ACC112 (cell line): ENCODE measurements at regions not wholly inside any gene's neighbourhood (a gene's known extent, or its start where the extent isn't known, plus 50 kb on each side); places are given as distances from the start of the nearest gene placed in this dataset.

Experiments
- H2AFZ ChIP-seq: fragments of 200-600 bp; sonication (generic); one replicate; pipeline ENCODE4 v1.6.0; 2017; ENCODE audit warnings: antibody characterized with exemption, low read length; ENCODE audit not compliant: unreplicated experiment
- H3K27ac ChIP-seq: fragments of 200-600 bp; sonication (generic); 2 replicates; pipeline ENCODE4 v1.5.1; 2014; ENCODE audit warnings: low read depth, mild to moderate bottlenecking, antibody characterized with exemption, low read length, moderate library complexity
- H3K27me3 ChIP-seq: fragments of 200-600 bp; sonication (generic); 2 replicates; pipeline ENCODE4 v1.6.1; 2014; ENCODE audit warnings: mild to moderate bottlenecking, antibody characterized with exemption, low read length, moderate library complexity, mixed read lengths; ENCODE audit not compliant: insufficient read depth
- H3K36me3 ChIP-seq: fragments of 200-600 bp; sonication (generic); 2 replicates; pipeline ENCODE4 v1.6.1; 2016; ENCODE audit warnings: mild to moderate bottlenecking, antibody characterized with exemption, low read length, moderate library complexity, mixed read lengths; ENCODE audit not compliant: insufficient read depth
- H3K4me1 ChIP-seq: fragments of 200-600 bp; sonication (generic); one replicate; pipeline ENCODE4 v1.6.1; 2016; ENCODE audit warnings: low read length, mixed read lengths; ENCODE audit not compliant: insufficient read depth, unreplicated experiment, control insufficient read depth
- H3K4me3 ChIP-seq: fragments of 200-600 bp; sonication (generic); 2 replicates; pipeline ENCODE4 v1.5.1; 2014; ENCODE audit warnings: mild to moderate bottlenecking, low read depth, low read length
- H3K79me2 ChIP-seq: fragments of 200-600 bp; sonication (generic); one replicate; pipeline ENCODE4 v1.6.0; 2016; ENCODE audit warnings: low read length; ENCODE audit not compliant: control insufficient read depth, unreplicated experiment, insufficient read depth

- no peaks in the 10 kb centered on the region for H3K36me3 ChIP-seq
- no peak overlapping the region for H2AFZ ChIP-seq
- no peaks in the 10 kb centered on the region for H3K27me3 ChIP-seq
Measured at GRCh38 chr4:13316354-13316753, 167.8 kb downstream of the RAB28 start.

GRCh38 chr4:13313856-13314255 is 170.3 kb downstream of the RAB28 start:
- Histone ChIP-seq H3K27ac (no peak overlapping the region), H3K27me3 (no peaks in the 10 kb centered on the region), H3K4me3 (no peak overlapping the region), H3K36me3 (no peaks in the 10 kb centered on the region), H3K4me1 (no peaks in the 10 kb centered on the region), H2AFZ (no peak overlapping the region), H3K79me2 (no peaks in the 10 kb centered on the region)

More at GRCh38 chr4:13316354-13316753, 167.8 kb downstream of the RAB28 start:
- H3K79me2 ChIP-seq: no peaks in the 10 kb centered on the region
- no peaks in the 10 kb centered on the region for H3K4me1 ChIP-seq
- no peak overlapping the region for H3K4me3 ChIP-seq
- no peak overlapping the region for H3K27ac ChIP-seq

- Histone ChIP-seq H3K27me3 (no peaks in the 10 kb centered on the region), H3K4me3 (no peak overlapping the region), H3K36me3 (no peaks in the 10 kb centered on the region), H2AFZ (no peak overlapping the region), H3K27ac (no peak overlapping the region), H3K4me1 (no peaks in the 10 kb centered on the region), H3K79me2 (no peaks in the 10 kb centered on the region)
Measured at GRCh38 chr4:13312264-13312663, 171.9 kb downstream of the RAB28 start.

- Histone ChIP-seq H3K36me3 (no peaks in the 10 kb centered on the region), H2AFZ (no peak overlapping the region), H3K4me3 (no peak overlapping the region), H3K79me2 (no peaks in the 10 kb centered on the region), H3K27ac (no peak overlapping the region), H3K27me3 (no peaks in the 10 kb centered on the region), H3K4me1 (no peaks in the 10 kb centered on the region)
Measured at GRCh38 chr4:13309751-13310150, 174.4 kb downstream of the RAB28 start.

GRCh38 chr4:13306356-13306755 is 177.8 kb downstream of the RAB28 start:
- Histone ChIP-seq H3K36me3 (no peaks in the 10 kb centered on the region), H3K4me3 (no peak overlapping the region), H2AFZ (no peak overlapping the region), H3K79me2 (no peaks in the 10 kb centered on the region), H3K4me1 (no peaks in the 10 kb centered on the region), H3K27me3 (no peaks in the 10 kb centered on the region), H3K27ac (no peak overlapping the region)

GRCh38 chr4:13302876-13303275 is 181.3 kb downstream of the RAB28 start:
- no peak overlapping the region for H3K4me3 ChIP-seq
- H3K27ac ChIP-seq: no peak overlapping the region

GRCh38 chr4:13299343-13299742 is 184.8 kb downstream of the RAB28 start:
- Histone ChIP-seq H3K4me1 (no peaks in the 10 kb centered on the region), H3K79me2 (no peaks in the 10 kb centered on the region), H3K4me3 (no peak overlapping the region), H3K27ac (no peak overlapping the region), H3K27me3 (no peaks in the 10 kb centered on the region), H3K36me3 (no peaks in the 10 kb centered on the region), H2AFZ (no peak overlapping the region)

More at GRCh38 chr4:13302876-13303275, 181.3 kb downstream of the RAB28 start:
- H3K36me3 ChIP-seq: no peaks in the 10 kb centered on the region
- no peak overlapping the region for H2AFZ ChIP-seq
- H3K4me1 ChIP-seq: no peaks in the 10 kb centered on the region
- H3K79me2 ChIP-seq: no peaks in the 10 kb centered on the region
- H3K27me3 ChIP-seq: no peaks in the 10 kb centered on the region

- Histone ChIP-seq H3K36me3 (no peaks in the 10 kb centered on the region), H3K4me3 (no peak overlapping the region), H3K4me1 (no peaks in the 10 kb centered on the region), H2AFZ (no peak overlapping the region), H3K27ac (no peak overlapping the region), H3K27me3 (no peaks in the 10 kb centered on the region), H3K79me2 (no peaks in the 10 kb centered on the region)
Measured at GRCh38 chr4:13298655-13299054, 185.5 kb downstream of the RAB28 start.

GRCh38 chr4:13296986-13297385 is 187.2 kb downstream of the RAB28 start:
- Histone ChIP-seq H3K4me1 (no peaks in the 10 kb centered on the region), H3K27ac (no peak overlapping the region), H2AFZ (no peak overlapping the region), H3K36me3 (no peaks in the 10 kb centered on the region), H3K79me2 (no peaks in the 10 kb centered on the region), H3K4me3 (no peak overlapping the region), H3K27me3 (no peaks in the 10 kb centered on the region)

GRCh38 chr4:13294961-13295605 is 189.1 kb downstream of the RAB28 start:
- H2AFZ ChIP-seq: no peak overlapping the region
- no peaks in the 10 kb centered on the region for H3K79me2 ChIP-seq
- H3K36me3 ChIP-seq: no peaks in the 10 kb centered on the region
- H3K27ac ChIP-seq: no peak overlapping the region
- no peaks in the 10 kb centered on the region for H3K27me3 ChIP-seq
- H3K4me3 ChIP-seq: no peak overlapping the region
- H3K4me1 ChIP-seq: no peaks in the 10 kb centered on the region

GRCh38 chr4:13292372-13292771 is 191.8 kb downstream of the RAB28 start:
- Histone ChIP-seq H3K4me1 (peaks cover 3% of the 10 kb centered on the region), H2AFZ (no peak overlapping the region), H3K27ac (no peak overlapping the region), H3K79me2 (no peaks in the 10 kb centered on the region), H3K27me3 (no peaks in the 10 kb centered on the region), H3K4me3 (no peak overlapping the region), H3K36me3 (no peaks in the 10 kb centered on the region)
